ENCODE measurements at regions not wholly inside any gene's neighbourhood (a gene's known extent, or its start where the extent isn't known, plus 50 kb on each side); places are given as distances from the start of the nearest gene placed in this dataset.

DNA sequence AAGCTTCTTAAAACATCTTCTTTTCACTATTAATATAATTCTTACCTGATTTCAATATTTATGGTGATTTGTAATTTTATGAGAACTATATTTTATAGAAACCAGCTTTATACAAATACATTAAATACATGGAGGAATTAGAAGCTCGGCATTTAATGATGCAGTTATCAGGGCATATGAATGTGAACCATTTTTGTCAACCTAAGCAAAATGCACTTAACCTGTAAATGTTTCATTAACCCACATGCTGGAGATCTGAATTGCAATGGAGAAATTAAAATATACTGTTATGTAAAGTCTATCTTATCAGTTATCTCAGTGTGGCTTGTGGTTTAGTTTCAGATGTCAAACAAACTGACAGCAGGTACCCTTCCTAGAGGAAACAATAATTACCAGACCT is 63.2 kb upstream of the CDH12 start:
- Histone ChIP-seq H3K79me2 (ENCODE audit: insufficient read depth, low read length) (no peaks in the 10 kb centered on the region), H3K27me3 (ENCODE audit: insufficient read depth, low read length) (no peaks in the 10 kb centered on the region), H4K8ac (replicated peaks; ENCODE audit: insufficient read length, low read depth, low read length) (no peak overlapping the region), H3K4ac (ENCODE audit: low read depth, low read length) (no peak overlapping the region), H2BK12ac (ENCODE audit: insufficient read length, low read depth, low read length) (no peak overlapping the region), H4K20me1 (ENCODE audit: control insufficient read depth, insufficient read depth, insufficient read length) (no peaks in the 10 kb centered on the region), H3K23ac (ENCODE audit: insufficient read length, low read depth, low read length) (no peak overlapping the region), H3K23me2 (ENCODE audit: insufficient read length, low read depth, low read length, poor library complexity, severe bottlenecking) (no peaks in the 10 kb centered on the region), H4K5ac (ENCODE audit: insufficient read length, low read depth, low read length) (no peak overlapping the region), H3K14ac (ENCODE audit: insufficient read depth, low read length) (no peak overlapping the region), H3K27ac (ENCODE audit: insufficient read length, low read depth, low read length) (no peak overlapping the region), H3T11ph (ENCODE audit: low read length) (no peak overlapping the region), H2AFZ (ENCODE audit: low read length) (no peak overlapping the region), H3K9me3 (ENCODE audit: control insufficient read depth, low read depth, low read length) (no peaks in the 10 kb centered on the region), H3K79me1 (ENCODE audit: insufficient read depth, low read depth, low read length, poor library complexity, severe bottlenecking) (no peaks in the 10 kb centered on the region), H3K18ac (ENCODE audit: insufficient read length, low read depth, low read length) (no peak overlapping the region), H3K9ac (ENCODE audit: extremely low read depth, insufficient read length, low read length) (no peak overlapping the region), H3K4me2 (ENCODE audit: insufficient read depth, insufficient read length, low read length) (no peak overlapping the region), H3K4me1 (ENCODE audit: insufficient read depth, low read length) (no peaks in the 10 kb centered on the region), H2BK5ac (ENCODE audit: insufficient read length, low read length) (no peak overlapping the region), H3K56ac (ENCODE audit: insufficient read length, low read depth, low read length) (no peak overlapping the region), H2BK120ac (ENCODE audit: low read depth, low read length, poor library complexity, severe bottlenecking) (no peak overlapping the region), H2AK5ac (ENCODE audit: insufficient read length, low read length) (no peak overlapping the region), H2BK15ac (ENCODE audit: low read depth, low read length) (no peak overlapping the region), H4K91ac (ENCODE audit: insufficient read length, low read depth, low read length) (no peak overlapping the region), H2BK20ac (ENCODE audit: low read depth, low read length, poor library complexity, severe bottlenecking) (no peak overlapping the region)
- DNase-seq = no peak
- H3K36me3 Mint-ChIP-seq (ENCODE audit: insufficient read depth in 1 of 3, low read depth in 3 of 3) = no peaks in the 10 kb centered on the region
- H3K4me1 Mint-ChIP-seq = peaks cover 0 to 4% of the 10 kb centered on the region in 2 experiments; a peak in 1 of 4 replicates
- H3K4me3 Mint-ChIP-seq = no peak overlapping the region
- H3K27me3 Mint-ChIP-seq (ENCODE audit: low read depth) = no peaks in the 10 kb centered on the region
- no CpG with 5 or more reads among the region's 1 CpG for WGBS (ENCODE audit: extremely low coverage, insufficient read length, low lambda C conversion rate)
- H3K27ac Mint-ChIP-seq = no peak overlapping the region
- TF ChIP-seq, protein P1, sequence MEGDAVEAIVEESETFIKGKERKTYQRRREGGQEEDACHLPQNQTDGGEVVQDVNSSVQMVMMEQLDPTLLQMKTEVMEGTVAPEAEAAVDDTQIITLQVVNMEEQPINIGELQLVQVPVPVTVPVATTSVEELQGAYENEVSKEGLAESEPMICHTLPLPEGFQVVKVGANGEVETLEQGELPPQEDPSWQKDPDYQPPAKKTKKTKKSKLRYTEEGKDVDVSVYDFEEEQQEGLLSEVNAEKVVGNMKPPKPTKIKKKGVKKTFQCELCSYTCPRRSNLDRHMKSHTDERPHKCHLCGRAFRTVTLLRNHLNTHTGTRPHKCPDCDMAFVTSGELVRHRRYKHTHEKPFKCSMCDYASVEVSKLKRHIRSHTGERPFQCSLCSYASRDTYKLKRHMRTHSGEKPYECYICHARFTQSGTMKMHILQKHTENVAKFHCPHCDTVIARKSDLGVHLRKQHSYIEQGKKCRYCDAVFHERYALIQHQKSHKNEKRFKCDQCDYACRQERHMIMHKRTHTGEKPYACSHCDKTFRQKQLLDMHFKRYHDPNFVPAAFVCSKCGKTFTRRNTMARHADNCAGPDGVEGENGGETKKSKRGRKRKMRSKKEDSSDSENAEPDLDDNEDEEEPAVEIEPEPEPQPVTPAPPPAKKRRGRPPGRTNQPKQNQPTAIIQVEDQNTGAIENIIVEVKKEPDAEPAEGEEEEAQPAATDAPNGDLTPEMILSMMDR (conservative IDR thresholded peaks at IDR 0.05) = no peak
- no peaks in the 10 kb centered on the region; a peak in 1 of 5 replicates for H3K9me3 Mint-ChIP-seq

Data from H9 (cell line).